Astrocyte (in vitro differentiated cells and primary cell): ENCODE measurements at regions not wholly inside any gene's neighbourhood (a gene's known extent, or its start where the extent isn't known, plus 50 kb on each side); places are given as distances from the start of the nearest gene placed in this dataset.

Experiments
- DNase-seq: peaks from one replicate; pipeline ENCODE4 v3.0.0-alpha.2; 2010; ENCODE audit warnings: low read depth
- FAIRE-seq: peaks from 2 replicates; lab custom pipeline; 2011; peaks lifted over from hg19 to GRCh38; lab: Jason Lieb, UNC
- H2AFZ ChIP-seq: 2 replicates; pipeline ENCODE4 v1.6.0; 2012; ENCODE audit warnings: low read depth, low read length, inconsistent platforms
- H3K27ac ChIP-seq: 2 replicates; pipeline ENCODE4 v1.5.1; 2011; ENCODE audit warnings: low read depth, low read length, inconsistent platforms
- H3K27me3 ChIP-seq: 2 replicates; pipeline ENCODE4 v1.6.0; 2011; ENCODE audit warnings: low read length, inconsistent platforms; ENCODE audit not compliant: insufficient read depth
- H3K36me3 ChIP-seq: 2 replicates; pipeline ENCODE4 v1.5.1; 2011; ENCODE audit warnings: low read length, inconsistent platforms; ENCODE audit not compliant: insufficient read depth
- H3K4me1 ChIP-seq: 2 replicates; pipeline ENCODE4 v1.5.1; 2011; ENCODE audit warnings: low read length, inconsistent platforms; ENCODE audit not compliant: insufficient read depth
- H3K4me2 ChIP-seq: 2 replicates; pipeline ENCODE4 v1.6.0; 2012; ENCODE audit warnings: low read length, inconsistent platforms
- H3K4me3 ChIP-seq: 2 replicates; pipeline ENCODE4 v1.5.1; 2011; ENCODE audit warnings: low read depth, mild to moderate bottlenecking, low read length, inconsistent platforms; ENCODE audit not compliant: insufficient read depth
- H3K79me2 ChIP-seq: 2 replicates; pipeline ENCODE4 v1.6.0; 2012; ENCODE audit warnings: mild to moderate bottlenecking, low read length, inconsistent platforms; ENCODE audit not compliant: insufficient read depth
- H3K9ac ChIP-seq: 2 replicates; pipeline ENCODE4 v1.6.0; 2012; ENCODE audit warnings: mild to moderate bottlenecking, low read length, inconsistent platforms
- H3K9me3 ChIP-seq: 2 replicates; pipeline ENCODE4 v1.5.1; 2012; ENCODE audit warnings: low read depth, mild to moderate bottlenecking, low read length, inconsistent platforms; ENCODE audit not compliant: insufficient read depth
- H4K20me1 ChIP-seq: 2 replicates; pipeline ENCODE4 v1.6.0; 2012; ENCODE audit warnings: low read length, inconsistent platforms; ENCODE audit not compliant: insufficient read depth
- H3K27ac Mint-ChIP-seq: one replicate; pipeline ENCODE4 v1.8.0; 2021; ENCODE audit warnings: mild to moderate bottlenecking, mixed read lengths; ENCODE audit not compliant: unreplicated experiment
- H3K27me3 Mint-ChIP-seq: one replicate; pipeline ENCODE4 v1.8.0; 2021; ENCODE audit warnings: low read depth, mixed read lengths; ENCODE audit not compliant: unreplicated experiment
- H3K36me3 Mint-ChIP-seq: one replicate; pipeline ENCODE4 v1.8.0; 2021; ENCODE audit warnings: low read depth, mixed read lengths; ENCODE audit not compliant: unreplicated experiment
- H3K4me1 Mint-ChIP-seq: one replicate; pipeline ENCODE4 v1.8.0; 2021; ENCODE audit warnings: low read depth, mixed read lengths; ENCODE audit not compliant: unreplicated experiment
- H3K4me3 Mint-ChIP-seq: one replicate; pipeline ENCODE4 v1.8.0; 2021; ENCODE audit warnings: mild to moderate bottlenecking, moderate library complexity, mixed read lengths; ENCODE audit not compliant: unreplicated experiment
- H3K9me3 Mint-ChIP-seq: one replicate; pipeline ENCODE4 v1.8.0; 2021; ENCODE audit warnings: mild to moderate bottlenecking, mixed read lengths; ENCODE audit not compliant: unreplicated experiment
- EZH2 ChIP-seq: IDR thresholded peaks from 2 replicates; pipeline ENCODE4 v1.6.1; 2012; ENCODE audit warnings: mild to moderate bottlenecking, low read length, inconsistent platforms; ENCODE audit not compliant: insufficient read depth
- TF ChIP-seq, protein P1 (sequence below): IDR thresholded peaks from 2 replicates; pipeline ENCODE4 v1.5.1; 2011; ENCODE audit warnings: low read depth, mild to moderate bottlenecking, inconsistent platforms, low read length, moderate library complexity; ENCODE audit not compliant: insufficient read depth

GRCh38 chr1:39103328-39104157, 77.4 kb downstream of the NDUFS5 start:
- Histone ChIP-seq H3K9me3 (no peaks in the 10 kb centered on the region), H3K79me2 (peaks cover 49% of the 10 kb centered on the region), H3K27me3 (no peaks in the 10 kb centered on the region), H3K4me3 (peak overlapping the region; percentile 87), H3K27ac (peak overlapping the region; percentile 89), H3K4me1 (peaks cover 49% of the 10 kb centered on the region), H3K4me2 (peak overlapping the region; percentile 96), H4K20me1 (peaks cover 26% of the 10 kb centered on the region), H3K9ac (peak overlapping the region; percentile 94), H3K36me3 (no peaks in the 10 kb centered on the region), H2AFZ (no peak overlapping the region)
- H3K4me3 Mint-ChIP-seq: peak overlapping the region; percentile 82
- no peaks in the 10 kb centered on the region for H3K27me3 Mint-ChIP-seq
- TF ChIP-seq EZH2: no peak
- TF ChIP-seq, protein P1, sequence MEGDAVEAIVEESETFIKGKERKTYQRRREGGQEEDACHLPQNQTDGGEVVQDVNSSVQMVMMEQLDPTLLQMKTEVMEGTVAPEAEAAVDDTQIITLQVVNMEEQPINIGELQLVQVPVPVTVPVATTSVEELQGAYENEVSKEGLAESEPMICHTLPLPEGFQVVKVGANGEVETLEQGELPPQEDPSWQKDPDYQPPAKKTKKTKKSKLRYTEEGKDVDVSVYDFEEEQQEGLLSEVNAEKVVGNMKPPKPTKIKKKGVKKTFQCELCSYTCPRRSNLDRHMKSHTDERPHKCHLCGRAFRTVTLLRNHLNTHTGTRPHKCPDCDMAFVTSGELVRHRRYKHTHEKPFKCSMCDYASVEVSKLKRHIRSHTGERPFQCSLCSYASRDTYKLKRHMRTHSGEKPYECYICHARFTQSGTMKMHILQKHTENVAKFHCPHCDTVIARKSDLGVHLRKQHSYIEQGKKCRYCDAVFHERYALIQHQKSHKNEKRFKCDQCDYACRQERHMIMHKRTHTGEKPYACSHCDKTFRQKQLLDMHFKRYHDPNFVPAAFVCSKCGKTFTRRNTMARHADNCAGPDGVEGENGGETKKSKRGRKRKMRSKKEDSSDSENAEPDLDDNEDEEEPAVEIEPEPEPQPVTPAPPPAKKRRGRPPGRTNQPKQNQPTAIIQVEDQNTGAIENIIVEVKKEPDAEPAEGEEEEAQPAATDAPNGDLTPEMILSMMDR: no peak
- H3K36me3 Mint-ChIP-seq: peaks cover 1% of the 10 kb centered on the region
- no peak for FAIRE-seq
- no peaks in the 10 kb centered on the region for H3K9me3 Mint-ChIP-seq
- DNase-seq: peak; percentile 62
- H3K27ac Mint-ChIP-seq: peak overlapping the region; percentile 97
- H3K4me1 Mint-ChIP-seq: peaks cover 30% of the 10 kb centered on the region

- peak overlapping the region; percentile 97 for H3K27ac Mint-ChIP-seq
- FAIRE-seq: no peak
- TF ChIP-seq, protein P1: no peak
- no peak for TF ChIP-seq EZH2
Observed at GRCh38 chr1:39104158-39105060, 78.3 kb downstream of the NDUFS5 start.

More at GRCh38 chr1:39104158-39105060, 78.3 kb downstream of the NDUFS5 start:
- no peak for DNase-seq
- H2AFZ ChIP-seq: peak overlapping the region; percentile 44
- H3K79me2 ChIP-seq: peaks cover 58% of the 10 kb centered on the region
- H3K4me1 ChIP-seq: peaks cover 48% of the 10 kb centered on the region
- peak overlapping the region; percentile 96 for H3K4me2 ChIP-seq
- peak overlapping the region; percentile 89 for H3K27ac ChIP-seq
- no peaks in the 10 kb centered on the region for H3K36me3 ChIP-seq
- no peaks in the 10 kb centered on the region for H3K36me3 Mint-ChIP-seq
- H3K4me1 Mint-ChIP-seq: peaks cover 26% of the 10 kb centered on the region
- no peaks in the 10 kb centered on the region for H3K27me3 Mint-ChIP-seq
- peak overlapping the region; percentile 82 for H3K4me3 Mint-ChIP-seq
- peak overlapping the region; percentile 87 for H3K4me3 ChIP-seq
- H3K9me3 ChIP-seq: no peaks in the 10 kb centered on the region
- H3K27me3 ChIP-seq: no peaks in the 10 kb centered on the region
- no peaks in the 10 kb centered on the region for H3K9me3 Mint-ChIP-seq
- H3K9ac ChIP-seq: peak overlapping the region; percentile 94
- H4K20me1 ChIP-seq: peaks cover 28% of the 10 kb centered on the region
